GM23338 (cell line): ENCODE measurements at regions not wholly inside any gene's neighbourhood (a gene's known extent, or its start where the extent isn't known, plus 50 kb on each side); places are given as distances from the start of the nearest gene placed in this dataset.

Source experiments
- ATAC-seq: fragments of 200-7000 bp; cut with Tn5 transposase; 3 replicates; pipeline ENCODE4 v1.9.1; 2020
- DNase-seq: peaks from one replicate; pipeline ENCODE4 v3.0.0-alpha.2; 2015; ENCODE audit warnings: low spot score
- H2AFZ ChIP-seq: fragments of 200-600 bp; sonication (generic); 2 replicates; pipeline ENCODE4 v1.8.0; 2016; ENCODE audit warnings: antibody characterized with exemption, mild to moderate bottlenecking, moderate library complexity
- H3F3A ChIP-seq: fragments of 200-600 bp; sonication (generic); replicated peaks from 2 replicates; pipeline ENCODE4 v1.8.0; 2017; ENCODE audit warnings: antibody characterized with exemption, mixed run types, low read depth
- H3K27ac ChIP-seq: fragments of 200-600 bp; sonication (generic); 2 replicates; pipeline ENCODE4 v1.6.1; 2016; ENCODE audit warnings: low read depth
- H3K27me3 ChIP-seq: fragments of 200-600 bp; sonication (generic); 2 replicates; pipeline ENCODE4 v1.8.0; 2016; ENCODE audit warnings: mild to moderate bottlenecking, mixed run types, moderate library complexity; ENCODE audit not compliant: insufficient read depth
- H3K36me3 ChIP-seq: fragments of 200-600 bp; sonication (generic); 2 replicates; pipeline ENCODE4 v1.8.0; 2016; ENCODE audit warnings: mild to moderate bottlenecking; ENCODE audit not compliant: insufficient read depth
- H3K4me1 ChIP-seq: fragments of 200-600 bp; sonication (generic); 2 replicates; pipeline ENCODE4 v1.8.0; 2016; ENCODE audit warnings: mild to moderate bottlenecking, moderate library complexity; ENCODE audit not compliant: insufficient read depth
- H3K4me2 ChIP-seq: fragments of 200-600 bp; sonication (generic); 2 replicates; pipeline ENCODE4 v1.7.1; 2017; ENCODE audit warnings: mixed run types
- H3K4me3 ChIP-seq: fragments of 200-600 bp; sonication (generic); 2 replicates; pipeline ENCODE4 v1.6.1; 2016; ENCODE audit warnings: mixed run types
- H3K79me2 ChIP-seq: fragments of 200-600 bp; sonication (generic); replicated peaks from 2 replicates; pipeline ENCODE4 v1.8.0; 2017; ENCODE audit warnings: mild to moderate bottlenecking; ENCODE audit not compliant: insufficient read depth
- H3K9me2 ChIP-seq: fragments of 200-600 bp; sonication (generic); 2 replicates; pipeline ENCODE4 v1.8.0; 2017; ENCODE audit not compliant: insufficient read depth
- H4K20me1 ChIP-seq: fragments of 200-600 bp; sonication (generic); replicated peaks from 2 replicates; pipeline ENCODE4 v1.8.0; 2017; ENCODE audit warnings: mild to moderate bottlenecking; ENCODE audit not compliant: insufficient read depth
- H3K27ac Mint-ChIP-seq: 2 replicates; pipeline ENCODE4 v1.8.0; 2020; ENCODE audit warnings: inconsistent platforms, mild to moderate bottlenecking, moderate library complexity, mixed read lengths
- H3K27me3 Mint-ChIP-seq: 3 replicates; pipeline ENCODE4 v1.8.0; 2022; ENCODE audit warnings: low read depth, mild to moderate bottlenecking, moderate library complexity, mixed read lengths, inconsistent platforms; ENCODE audit not compliant: insufficient read depth, poor library complexity
- H3K36me3 Mint-ChIP-seq: 3 replicates; pipeline ENCODE4 v1.8.0; 2021; ENCODE audit warnings: low read depth, mild to moderate bottlenecking, inconsistent platforms, moderate library complexity, mixed read lengths
- H3K4me1 Mint-ChIP-seq: 3 replicates; pipeline ENCODE4 v1.8.0; 2020; ENCODE audit warnings: mild to moderate bottlenecking, inconsistent platforms, mixed read lengths
- H3K4me3 Mint-ChIP-seq: 3 replicates; pipeline ENCODE4 v1.8.0; 2021; ENCODE audit warnings: moderate library complexity, mild to moderate bottlenecking, inconsistent platforms, mixed read lengths
- H3K9me3 Mint-ChIP-seq: 3 replicates; pipeline ENCODE4 v1.8.0; 2020; ENCODE audit warnings: moderate library complexity, mild to moderate bottlenecking, inconsistent platforms, mixed read lengths
- CREB1 ChIP-seq: fragments of 250-450 bp; sonication (Bioruptor Pico); IDR thresholded peaks from 2 replicates; pipeline ENCODE4 v1.5.0; 2020; ENCODE audit warnings: low read depth, mild to moderate bottlenecking, moderate library complexity
- CTCF ChIP-seq, 2 experiments: fragments of 200-600 bp in 1 of 2; sonication (generic) in 1 of 2; conservative IDR thresholded peaks; 2 replicates each; pipeline versions ENCODE4 v1.5.1 to v1.6.1; 2016 to 2017; ENCODE audit warnings: antibody characterized with exemption in 2 of 2, low read depth in 2 of 2, mild to moderate bottlenecking in 2 of 2, moderate library complexity in 1 of 2
- ETS1 ChIP-seq: IDR thresholded peaks from 2 replicates; pipeline ENCODE4 v1.6.1; 2016; ENCODE audit warnings: antibody characterized with exemption
- EZH2 ChIP-seq: fragments of 200-600 bp; sonication (generic); IDR thresholded peaks from one replicate; pipeline ENCODE4 v1.8.0; 2017; ENCODE audit warnings: antibody characterized with exemption, mild to moderate bottlenecking, low read depth; ENCODE audit not compliant: unreplicated experiment
- EZH2phosphoT487 ChIP-seq: fragments of 200-600 bp; sonication (generic); IDR thresholded peaks from one replicate; pipeline ENCODE4 v1.8.1; 2018; ENCODE audit warnings: antibody characterized with exemption; ENCODE audit not compliant: unreplicated experiment
- JUNB ChIP-seq: IDR thresholded peaks from one replicate; pipeline ENCODE4 v1.6.1; 2016; ENCODE audit warnings: antibody characterized with exemption; ENCODE audit not compliant: unreplicated experiment
- NANOG ChIP-seq: IDR thresholded peaks from 2 replicates; pipeline ENCODE4 v1.6.1; 2016; ENCODE audit warnings: antibody characterized with exemption, borderline replicate concordance
- POLR2AphosphoS5 ChIP-seq: IDR thresholded peaks from 2 replicates; pipeline ENCODE4 v1.6.1; 2016; ENCODE audit warnings: antibody characterized with exemption, low read depth
- REST ChIP-seq: IDR thresholded peaks from one replicate; pipeline ENCODE4 v1.6.1; 2018; ENCODE audit warnings: antibody characterized with exemption; ENCODE audit not compliant: unreplicated experiment
- STAT1 ChIP-seq: IDR thresholded peaks from one replicate; pipeline ENCODE4 v1.6.1; 2016; ENCODE audit warnings: antibody characterized with exemption; ENCODE audit not compliant: unreplicated experiment
- ZNF114 ChIP-seq: fragments of 250-450 bp; sonication (Bioruptor Pico); IDR thresholded peaks from 2 replicates; pipeline ENCODE4 v1.5.0; 2020; ENCODE audit warnings: mild to moderate bottlenecking, moderate library complexity
- ZNF331 ChIP-seq: fragments of 250-450 bp; sonication (Bioruptor Pico); IDR thresholded peaks from 2 replicates; pipeline ENCODE4 v1.5.0; 2020; ENCODE audit warnings: low read depth, mild to moderate bottlenecking, moderate library complexity

GRCh38 chr6:18829272-18829870, 442.2 kb downstream of the RNF144B start:
- no peak for ATAC-seq
- peaks cover 7% of the 10 kb centered on the region; the same call in 1 of the 2 replicates for H3K9me2 ChIP-seq
- peaks cover 4% of the 10 kb centered on the region; the same call in 2 of the 3 replicates for H3K36me3 Mint-ChIP-seq
- peaks cover 9% of the 10 kb centered on the region for H3K4me1 ChIP-seq
- H3K36me3 ChIP-seq, result no peaks in the 10 kb centered on the region
- H3K4me1 Mint-ChIP-seq, result peaks cover 11% of the 10 kb centered on the region
- no peak overlapping the region for H3K4me2 ChIP-seq
- H3K27ac Mint-ChIP-seq, result no peak overlapping the region
- H3K4me3 ChIP-seq, result no peak overlapping the region
- no peaks in the 10 kb centered on the region for H3K79me2 ChIP-seq
- no peaks in the 10 kb centered on the region for H3K27me3 ChIP-seq
- no peak for DNase-seq
- no peak overlapping the region for H3K4me3 Mint-ChIP-seq
- TF ChIP-seq ETS1 (no peak), JUNB (no peak), CREB1 (CRISPR knock-in tag) (no peak), STAT1 (no peak), ZNF331 (CRISPR knock-in tag) (no peak), EZH2phosphoT487 (no peak), EZH2 (no peak), NANOG (no peak), POLR2AphosphoS5 (no peak)
- H3K9me3 Mint-ChIP-seq, result peaks cover 8% of the 10 kb centered on the region; the same call in 2 of the 3 replicates
- H3K27me3 Mint-ChIP-seq, result no peaks in the 10 kb centered on the region
- no peaks in the 10 kb centered on the region for H3F3A ChIP-seq
- no peak overlapping the region for H3K27ac ChIP-seq
- H4K20me1 ChIP-seq, result no peaks in the 10 kb centered on the region
- H2AFZ ChIP-seq, result no peak overlapping the region

- H3K9me2 ChIP-seq, result peaks cover 3% of the 10 kb centered on the region; the same call in 1 of the 2 replicates
- no peak overlapping the region for H3K4me2 ChIP-seq
- ATAC-seq, result no peak
- TF ChIP-seq EZH2phosphoT487 (no peak), ZNF114 (CRISPR knock-in tag) (no peak), REST (no peak), STAT1 (no peak), CTCF (conservative IDR thresholded peaks at IDR 0.05; ENCODE audit: low read depth in 2 of 2) (no peak), JUNB (no peak), EZH2 (no peak), ETS1 (no peak), ZNF331 (CRISPR knock-in tag) (no peak), POLR2AphosphoS5 (no peak)
Measured at GRCh38 chr6:18835976-18836375, 448.8 kb downstream of the RNF144B start.

More at GRCh38 chr6:18835976-18836375, 448.8 kb downstream of the RNF144B start:
- DNase-seq, result no peak
- no peaks in the 10 kb centered on the region for H4K20me1 ChIP-seq
- H3K27me3 Mint-ChIP-seq, result no peaks in the 10 kb centered on the region
- H3K79me2 ChIP-seq, result no peaks in the 10 kb centered on the region
- H3F3A ChIP-seq, result no peaks in the 10 kb centered on the region
- H3K27me3 ChIP-seq, result no peaks in the 10 kb centered on the region
- H3K4me3 Mint-ChIP-seq, result no peak overlapping the region
- H3K9me3 Mint-ChIP-seq, result no peaks in the 10 kb centered on the region
- no peaks in the 10 kb centered on the region for H3K4me1 ChIP-seq
- H3K4me3 ChIP-seq, result no peak overlapping the region
- no peak overlapping the region for H3K27ac Mint-ChIP-seq
- H3K36me3 Mint-ChIP-seq, result no peaks in the 10 kb centered on the region
- H3K36me3 ChIP-seq, result no peaks in the 10 kb centered on the region
- H2AFZ ChIP-seq, result no peak overlapping the region
- H3K4me1 Mint-ChIP-seq, result no peaks in the 10 kb centered on the region
- no peak overlapping the region for H3K27ac ChIP-seq
